GM12891 (cell line): ENCODE measurements at regions not wholly inside any gene's neighbourhood (a gene's known extent, or its start where the extent isn't known, plus 50 kb on each side); places are given as distances from the start of the nearest gene placed in this dataset.

Experiments
- DNase-seq: peaks from one replicate; pipeline ENCODE4 v3.0.0; 2011; ENCODE audit warnings: low spot score; ENCODE audit not compliant: insufficient read length
- FAIRE-seq: peaks from 2 replicates; lab custom pipeline; 2011; peaks lifted over from hg19 to GRCh38; lab: Jason Lieb, UNC
- PAX5 ChIP-seq: IDR thresholded peaks from 2 replicates; pipeline ENCODE4 v1.6.1; 2011; ENCODE audit warnings: low read length, moderate library complexity, mild to moderate bottlenecking; ENCODE audit not compliant: insufficient read depth, severe bottlenecking
- POLR2A ChIP-seq: IDR thresholded peaks from 2 replicates; pipeline ENCODE4 v1.6.1; 2011; ENCODE audit warnings: low read depth, low read length, control low read depth
- POLR2AphosphoS5 ChIP-seq: IDR thresholded peaks from 2 replicates; pipeline ENCODE4 v1.6.1; 2011; ENCODE audit warnings: low read depth, low read length, control low read depth
- POU2F2 ChIP-seq: IDR thresholded peaks from 2 replicates; pipeline ENCODE4 v1.6.1; 2011; ENCODE audit warnings: low read depth, mild to moderate bottlenecking, control low read depth, low read length, moderate library complexity
- SPI1 ChIP-seq: IDR thresholded peaks from 2 replicates; pipeline ENCODE4 v1.6.1; 2011; ENCODE audit warnings: low read depth, low read length, control low read depth
- TAF1 ChIP-seq: IDR thresholded peaks from 2 replicates; pipeline ENCODE4 v1.6.1; 2011; ENCODE audit warnings: low read depth, low read length, control low read depth

- TF ChIP-seq POLR2A (no peak), SPI1 (no peak), TAF1 (no peak), PAX5 (no peak), POU2F2 (no peak), POLR2AphosphoS5 (no peak)
- FAIRE-seq (no peak), DNase-seq (no peak)
Observed at GRCh38 chrX:40494005-40494404, 86.8 kb upstream of the ATP6AP2 start.

DNA sequence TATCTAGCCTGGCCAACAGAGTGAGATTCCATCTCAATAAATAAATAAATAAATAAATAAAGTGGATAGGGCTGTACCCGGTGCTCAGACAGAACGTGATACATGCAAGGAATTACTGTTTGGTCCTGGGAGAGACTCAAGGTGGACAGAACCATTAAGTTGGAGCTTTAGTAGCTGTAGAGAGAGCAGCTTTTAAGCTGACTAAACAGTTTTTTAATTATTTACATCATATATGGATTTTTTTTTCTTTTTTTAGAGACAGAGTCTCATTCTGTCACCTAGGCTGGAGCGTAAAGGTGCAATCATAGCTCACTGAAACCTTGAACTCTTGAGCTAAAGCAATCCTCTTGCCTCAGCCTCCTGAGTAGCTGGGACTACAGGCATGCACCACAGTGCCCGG lies 92.5 kb upstream of the ATP6AP2 start:
- FAIRE-seq (no peak), DNase-seq (no peak)
- TF ChIP-seq POLR2A (no peak), POLR2AphosphoS5 (no peak), PAX5 (no peak), SPI1 (no peak), TAF1 (no peak), POU2F2 (no peak)

GRCh38 chrX:40485973-40486372 lies 94.8 kb upstream of the ATP6AP2 start:
- no peak for FAIRE-seq
- TF ChIP-seq POLR2A (no peak), TAF1 (no peak), PAX5 (no peak), POLR2AphosphoS5 (no peak), SPI1 (no peak), POU2F2 (no peak)
- no peak for DNase-seq

GRCh38 chrX:40485102-40485826 lies 95.5 kb upstream of the ATP6AP2 start:
- FAIRE-seq (no peak), DNase-seq (no peak)
- no peak for TF ChIP-seq TAF1
- no peak for TF ChIP-seq POLR2A
- no peak for TF ChIP-seq SPI1
- no peak for TF ChIP-seq POLR2AphosphoS5
- TF ChIP-seq POU2F2 = no peak
- TF ChIP-seq PAX5 = no peak

- TF ChIP-seq POLR2A = no peak
- DNase-seq (no peak), FAIRE-seq (no peak)
Observed at GRCh38 chrX:40484408-40485091, 96.2 kb upstream of the ATP6AP2 start.

GRCh38 chrX:40483502-40483901 lies 97.3 kb upstream of the ATP6AP2 start:
- FAIRE-seq (no peak), DNase-seq (no peak)
- no peak for TF ChIP-seq POLR2AphosphoS5
- no peak for TF ChIP-seq POU2F2
- TF ChIP-seq PAX5 = no peak
- no peak for TF ChIP-seq SPI1
- TF ChIP-seq TAF1 = no peak
- TF ChIP-seq POLR2A = no peak

DNA sequence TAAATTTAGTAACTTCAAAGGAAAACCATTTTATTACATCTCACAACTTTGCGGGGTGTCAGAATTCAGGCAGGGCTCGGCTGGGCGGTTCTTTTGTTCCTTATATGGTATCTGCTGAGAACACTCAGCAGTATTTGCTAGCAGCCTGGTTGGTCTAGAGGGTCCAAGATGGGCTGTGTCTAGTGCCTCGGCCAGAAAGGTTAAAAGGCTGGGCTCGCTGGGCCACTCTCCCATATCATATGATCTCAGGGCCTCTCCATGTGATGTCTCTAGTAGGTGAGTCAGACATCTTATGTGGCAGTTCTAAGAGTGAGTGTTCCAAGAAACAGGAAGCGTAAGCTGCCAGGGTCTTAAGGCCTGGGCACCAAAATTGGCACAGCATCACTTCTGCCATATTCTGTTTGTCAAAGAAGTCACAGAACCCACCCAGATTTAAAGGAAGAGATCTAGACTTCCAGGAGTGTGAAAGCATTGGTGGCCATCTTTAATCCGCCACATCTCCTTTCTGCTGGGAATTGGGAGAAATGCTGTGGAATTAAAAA lies 100.9 kb upstream of the ATP6AP2 start:
- FAIRE-seq = no peak
- no peak for DNase-seq
- TF ChIP-seq TAF1 = no peak
- no peak for TF ChIP-seq POLR2AphosphoS5
- TF ChIP-seq PAX5 = no peak
- TF ChIP-seq POLR2A = no peak
- no peak for TF ChIP-seq SPI1
- TF ChIP-seq POU2F2 = no peak

DNA sequence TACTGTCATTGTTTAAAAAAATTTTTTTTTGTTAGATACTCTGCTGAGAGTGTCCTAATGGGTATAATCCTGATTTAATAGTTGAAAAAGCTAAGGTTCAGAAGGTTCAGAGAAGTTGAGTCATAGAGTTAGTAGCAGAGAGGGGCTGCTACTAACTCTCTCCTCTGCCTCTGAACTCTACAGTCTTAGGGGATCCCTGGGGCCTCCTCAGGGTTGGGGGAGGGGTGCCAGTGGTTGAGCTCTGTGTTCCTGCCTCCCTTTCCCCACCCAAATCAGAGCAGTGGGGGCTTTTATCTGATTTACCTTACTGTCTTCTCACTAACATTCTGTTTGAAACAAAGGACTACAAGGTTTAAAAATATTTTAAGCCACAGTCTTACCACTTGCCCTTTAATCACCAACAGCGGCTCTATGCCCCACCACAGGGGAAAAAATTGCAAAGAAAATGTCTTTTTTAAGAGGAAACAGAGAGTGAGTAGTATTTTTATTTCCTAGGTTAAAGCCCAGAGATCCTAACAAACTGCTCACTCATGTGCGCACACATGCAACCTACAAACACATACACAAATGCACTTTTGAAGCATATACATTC lies 102.2 kb upstream of the ATP6AP2 start:
- DNase-seq (no peak), FAIRE-seq (no peak)
- no peak for TF ChIP-seq POU2F2
- TF ChIP-seq SPI1 = no peak
- TF ChIP-seq POLR2AphosphoS5 = no peak
- TF ChIP-seq TAF1 = no peak
- no peak for TF ChIP-seq POLR2A
- TF ChIP-seq PAX5 = no peak

DNA sequence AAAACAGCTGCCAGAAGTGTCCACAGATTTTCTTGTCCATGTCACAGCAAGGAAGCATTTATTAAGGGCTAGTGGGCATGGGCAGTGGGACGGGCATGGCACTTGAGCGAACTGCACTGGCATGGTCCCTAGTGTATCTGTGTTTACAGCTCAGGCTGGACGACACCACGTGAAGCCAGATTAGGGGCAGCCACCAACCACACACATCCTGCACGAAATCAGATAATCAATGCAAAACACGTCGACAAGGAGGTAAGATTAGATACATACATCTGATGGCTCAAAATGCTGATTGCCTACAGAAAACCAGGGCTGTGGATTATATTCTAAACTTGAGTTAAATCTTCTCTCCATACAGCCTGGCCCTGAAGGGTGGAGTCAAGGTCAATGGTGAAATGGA lies 103.8 kb upstream of the ATP6AP2 start:
- TF ChIP-seq TAF1 (no peak), SPI1 (no peak), POU2F2 (no peak), PAX5 (no peak), POLR2A (no peak), POLR2AphosphoS5 (no peak)
- FAIRE-seq (no peak), DNase-seq (no peak)

DNA sequence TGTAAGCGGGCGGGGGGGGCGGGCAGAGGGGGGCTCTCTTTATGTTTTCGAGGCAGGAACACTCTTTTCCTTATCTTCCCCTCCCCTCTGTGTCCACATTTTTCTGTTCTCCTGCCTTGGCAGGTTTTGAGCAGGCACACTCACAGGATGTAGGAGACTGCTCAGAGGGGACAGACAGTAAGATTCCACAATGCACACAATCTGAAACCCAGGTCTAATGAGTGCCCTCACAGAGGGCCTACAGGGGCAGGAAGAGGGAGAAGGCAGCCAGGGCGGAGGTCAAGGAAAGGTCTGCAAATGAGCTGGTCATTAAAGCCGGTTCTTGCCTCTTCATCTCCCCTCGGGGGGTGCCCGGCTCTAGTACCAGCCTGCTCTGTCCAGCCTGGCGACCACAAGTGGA lies 106.1 kb upstream of the ATP6AP2 start:
- FAIRE-seq = no peak

More for the DNA sequence above, 106.1 kb upstream of the ATP6AP2 start:
- TF ChIP-seq POLR2AphosphoS5 (no peak), POLR2A (no peak), TAF1 (no peak), POU2F2 (no peak), PAX5 (no peak), SPI1 (no peak)
- no peak for DNase-seq
